HG03108 (cell line): ENCODE measurements at regions not wholly inside any gene's neighbourhood (a gene's known extent, or its start where the extent isn't known, plus 50 kb on each side); places are given as distances from the start of the nearest gene placed in this dataset.
"Not testable (repeated sequence)": the region's sequence is repeated elsewhere in the genome, so short reads cannot be mapped to it uniquely, and the experiment has no call there.

Experiments
- ATAC-seq: cut with Tn5 transposase; IDR thresholded peaks from one replicate; pipeline ENCODE4 v1.9.1; 2021; ENCODE audit warnings: moderate library complexity; ENCODE audit not compliant: unreplicated experiment

GRCh38 chr18:73366713-73367112 lies 498.9 kb upstream of the NETO1 start:
- no peak for ATAC-seq

- ATAC-seq, result no peak
Measured at GRCh38 chr18:73365018-73365417, 497.2 kb upstream of the NETO1 start.

- no peak for ATAC-seq
Measured at GRCh38 chr18:73355121-73355520, 487.3 kb upstream of the NETO1 start.

- ATAC-seq, result no peak
Measured at GRCh38 chr18:73352546-73352945, 484.8 kb upstream of the NETO1 start.

- no peak for ATAC-seq
Measured at GRCh38 chr18:73340135-73340977, 472.6 kb upstream of the NETO1 start.

- no peak for ATAC-seq
Measured at GRCh38 chr18:73331212-73331772, 463.5 kb upstream of the NETO1 start.

- not testable (repeated sequence) for ATAC-seq
Measured at GRCh38 chr18:73330106-73330505, 462.3 kb upstream of the NETO1 start.

- not testable (repeated sequence) for ATAC-seq
Measured at GRCh38 chr18:73324187-73324831, 456.5 kb upstream of the NETO1 start.

GRCh38 chr18:73318739-73319479 lies 451.1 kb upstream of the NETO1 start:
- ATAC-seq, result no peak

- ATAC-seq, result no peak
Measured at GRCh38 chr18:73316513-73316912, 448.7 kb upstream of the NETO1 start.

- ATAC-seq, result no peak
Measured at GRCh38 chr18:73315381-73315780, 447.6 kb upstream of the NETO1 start.

- no peak for ATAC-seq
Measured at GRCh38 chr18:73313476-73313875, 445.7 kb upstream of the NETO1 start.

- ATAC-seq, result no peak
Measured at GRCh38 chr18:73296686-73297085, 428.9 kb upstream of the NETO1 start.

- no peak for ATAC-seq
Measured at GRCh38 chr18:73292156-73292555, 424.4 kb upstream of the NETO1 start.

- no peak for ATAC-seq
Measured at GRCh38 chr18:73288813-73289212, 421.0 kb upstream of the NETO1 start.

GRCh38 chr18:73286584-73286983 lies 418.8 kb upstream of the NETO1 start:
- ATAC-seq, result no peak

GRCh38 chr18:73283788-73284187 lies 416.0 kb upstream of the NETO1 start:
- ATAC-seq, result no peak

- no peak for ATAC-seq
Measured at GRCh38 chr18:73283032-73283431, 415.2 kb upstream of the NETO1 start.

GRCh38 chr18:73279498-73279897 lies 411.7 kb upstream of the NETO1 start:
- no peak for ATAC-seq

- no peak for ATAC-seq
Measured at GRCh38 chr18:73274812-73275621, 407.2 kb upstream of the NETO1 start.
